Endothelial cell of umbilical vein (primary cell): ENCODE measurements at regions not wholly inside any gene's neighbourhood (a gene's known extent, or its start where the extent isn't known, plus 50 kb on each side); places are given as distances from the start of the nearest gene placed in this dataset.

ENCODE experiments used
- BruUV-seq: library from RNA; stranded (reverse); fragments of 400-500 nt; replicated peaks from 2 replicates; lab custom pipeline; 2021; lab: Mats Ljungman, UMichigan
- CTCF ChIA-PET: fragments of 300-600, 350-600 bp; sonication (Branson Sonifier 250); formaldehyde crosslinking; loops from one replicate; lab custom pipeline; 2021; ENCODE audit warnings: antibody characterized with exemption, inconsistent platforms; lab: Charles Lee
- POLR2A ChIA-PET: fragments of 300-600, 350-600 bp; sonication (Branson Sonifier 250); formaldehyde crosslinking; loops from one replicate; lab custom pipeline; 2021; ENCODE audit warnings: antibody characterized with exemption, inconsistent platforms; lab: Charles Lee
- DNase-seq: peaks from one replicate; pipeline ENCODE4 v3.0.0-alpha.2; 2011; ENCODE audit warnings: low read depth, low spot score
- FAIRE-seq: peaks from 2 replicates; lab custom pipeline; 2011; peaks lifted over from hg19 to GRCh38; lab: Jason Lieb, UNC
- H2AFZ ChIP-seq: 2 replicates; pipeline ENCODE4 v1.6.0; 2012; ENCODE audit warnings: low read depth, low read length, control low read depth, inconsistent platforms
- H3K27ac ChIP-seq: 2 replicates; pipeline ENCODE4 v1.5.1; 2011; ENCODE audit warnings: low read depth, mild to moderate bottlenecking, control low read depth, low read length, moderate library complexity; ENCODE audit not compliant: insufficient read depth
- H3K27me3 ChIP-seq, 2 experiments: 2 replicates each; pipeline versions ENCODE4 v1.6.0 to v1.6.1; 2011; ENCODE audit warnings: low read length in 2 of 2, mixed read lengths in 1 of 2; ENCODE audit not compliant: control insufficient read depth in 2 of 2, insufficient read depth in 2 of 2
- H3K36me3 ChIP-seq, 2 experiments: 2 replicates in 1 of 2; 3 replicates in 1 of 2; pipeline ENCODE4 v1.5.1; 2011; ENCODE audit warnings: low read length in 2 of 2, mild to moderate bottlenecking in 1 of 2, moderate library complexity in 1 of 2; ENCODE audit not compliant: control insufficient read depth in 2 of 2, insufficient read depth in 2 of 2; ENCODE audit errors: extremely low read depth in 1 of 2
- H3K4me1 ChIP-seq: 3 replicates; pipeline ENCODE4 v1.5.1; 2011; ENCODE audit warnings: mild to moderate bottlenecking, low read length; ENCODE audit not compliant: control insufficient read depth, insufficient read depth; ENCODE audit errors: extremely low read depth
- H3K4me2 ChIP-seq: 2 replicates; pipeline ENCODE4 v1.6.1; 2011; ENCODE audit warnings: low read length, control low read depth, mixed read lengths; ENCODE audit not compliant: insufficient read depth
- H3K4me3 ChIP-seq, 3 experiments: fragments of 200-600 bp in 1 of 3; sonication (generic), shearing (Covaris generic) in 1 of 3; replicated peaks in 1 of 3; 2 replicates each; pipeline ENCODE4 v1.5.1; 2011 to 2016; ENCODE audit warnings: control low read depth in 3 of 3, low read length in 3 of 3, mild to moderate bottlenecking in 2 of 3, inconsistent platforms in 1 of 3, low read depth in 1 of 3, moderate library complexity in 1 of 3; ENCODE audit not compliant: insufficient read depth in 1 of 3
- H3K79me2 ChIP-seq: 2 replicates; pipeline ENCODE4 v1.6.0; 2012; ENCODE audit warnings: low read length, inconsistent platforms; ENCODE audit not compliant: control insufficient read depth, insufficient read depth
- H3K9ac ChIP-seq: replicated peaks from 2 replicates; pipeline ENCODE3; 2011; ENCODE audit warnings: low read length, control low read depth; ENCODE audit not compliant: insufficient read depth; ENCODE audit errors: extremely low read depth
- H3K9me1 ChIP-seq: replicated peaks from 3 replicates; pipeline ENCODE4 v1.6.0; 2011; ENCODE audit warnings: mild to moderate bottlenecking, low read length; ENCODE audit not compliant: control insufficient read depth, insufficient read depth; ENCODE audit errors: extremely low read depth
- H3K9me3 ChIP-seq: replicated peaks from 2 replicates; pipeline ENCODE4 v1.5.1; 2012; ENCODE audit warnings: low read length, inconsistent platforms; ENCODE audit not compliant: control insufficient read depth, insufficient read depth
- H4K20me1 ChIP-seq: replicated peaks from 2 replicates; pipeline ENCODE3; 2011; ENCODE audit warnings: mild to moderate bottlenecking, low read length; ENCODE audit not compliant: control insufficient read depth, insufficient read depth; ENCODE audit errors: extremely low read depth
- EZH2 ChIP-seq: IDR thresholded peaks from 2 replicates; pipeline ENCODE4 v1.6.1; 2012; ENCODE audit warnings: borderline replicate concordance, low read depth, mild to moderate bottlenecking, moderate library complexity, low read length, inconsistent platforms; ENCODE audit not compliant: severe bottlenecking
- FOS ChIP-seq: IDR thresholded peaks from 2 replicates; pipeline ENCODE4 v1.6.1; 2011; ENCODE audit warnings: mild to moderate bottlenecking, low read length, moderate library complexity, borderline replicate concordance; ENCODE audit not compliant: insufficient read depth
- GATA2 ChIP-seq: IDR thresholded peaks from 2 replicates; pipeline ENCODE4 v1.7.0; 2011; ENCODE audit warnings: low read depth, mild to moderate bottlenecking, moderate library complexity, mixed read lengths, low read length; ENCODE audit not compliant: insufficient read length, insufficient read depth
- JUN ChIP-seq: IDR thresholded peaks from 2 replicates; pipeline ENCODE4 v1.6.1; 2011; ENCODE audit warnings: borderline replicate concordance, low read depth; ENCODE audit not compliant: insufficient read length, insufficient read depth
- MYC ChIP-seq: IDR thresholded peaks from one replicate; pipeline ENCODE4 v1.6.1; 2011; ENCODE audit warnings: mild to moderate bottlenecking, low read depth, low read length
- POLR2A ChIP-seq: IDR thresholded peaks from 2 replicates; pipeline ENCODE4 v1.6.1; 2012; ENCODE audit warnings: low read depth, mild to moderate bottlenecking, control low read depth, low read length
- POLR2AphosphoS5 ChIP-seq: IDR thresholded peaks from 2 replicates; pipeline ENCODE4 v1.6.1; 2012; ENCODE audit warnings: low read depth, mild to moderate bottlenecking, control low read depth, low read length, moderate library complexity; ENCODE audit not compliant: insufficient read depth
- dilution Hi-C: fragments of 300-500 bp; cut with MboI; formaldehyde crosslinking; loops from one replicate; pipeline ENCODE4 v1.15.0; 2019; ENCODE audit warnings: low sequenced_read_pairs; ENCODE audit not compliant: extremely low pct_ligation_motif_present
- intact Hi-C: fragments of 100-400 bp; cut with micrococcal nuclease; formaldehyde crosslinking; loops from one replicate; pipeline ENCODE4 v1.10.0; 2022
- TF ChIP-seq, protein P1 (sequence below): IDR thresholded peaks from 2 replicates; pipeline ENCODE4 v1.6.1; 2011; ENCODE audit not compliant: insufficient read depth, insufficient read length
- TF ChIP-seq, protein P2 (sequence below), 2 donors: IDR thresholded peaks; 1 replicate in 1 of 2; 2 replicates in 1 of 2; pipeline ENCODE4 v1.5.1; 2011; ENCODE audit warnings: low read length in 2 of 2, mild to moderate bottlenecking in 2 of 2, moderate library complexity in 2 of 2, control low read depth in 1 of 2, inconsistent platforms in 1 of 2, low read depth in 1 of 2; ENCODE audit not compliant: insufficient read depth in 1 of 2; ENCODE audit errors: extremely low read depth in 1 of 2

DNA sequence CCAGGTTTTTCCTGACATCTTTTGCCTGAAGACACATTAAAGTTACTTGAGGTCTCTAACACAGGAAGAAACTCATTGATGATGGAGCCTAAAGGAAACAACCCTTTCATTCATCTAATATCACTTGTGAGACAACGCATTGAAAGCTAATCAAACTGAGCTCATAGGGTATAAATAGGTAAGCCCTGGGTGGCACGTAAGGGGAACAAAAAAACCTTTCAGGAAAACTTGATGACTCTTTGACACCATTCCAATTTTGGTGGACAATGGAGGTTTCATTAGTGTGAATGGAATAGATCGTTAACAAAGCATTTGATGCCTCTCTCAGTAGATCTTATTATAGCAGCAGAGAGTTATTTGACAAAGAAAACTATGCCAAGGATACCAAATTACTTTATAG is 80.7 kb upstream of the DUSP10 start:
- CTCF ChIA-PET, result no interaction called here

More for the DNA sequence above, 80.7 kb upstream of the DUSP10 start:
- TF ChIP-seq MYC (no peak), EZH2 (no peak), FOS (no peak), POLR2AphosphoS5 (no peak), JUN (no peak), GATA2 (no peak), POLR2A (no peak)
- TF ChIP-seq, protein P1, sequence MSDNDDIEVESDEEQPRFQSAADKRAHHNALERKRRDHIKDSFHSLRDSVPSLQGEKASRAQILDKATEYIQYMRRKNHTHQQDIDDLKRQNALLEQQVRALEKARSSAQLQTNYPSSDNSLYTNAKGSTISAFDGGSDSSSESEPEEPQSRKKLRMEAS, result no peak
- TF ChIP-seq, protein P2, sequence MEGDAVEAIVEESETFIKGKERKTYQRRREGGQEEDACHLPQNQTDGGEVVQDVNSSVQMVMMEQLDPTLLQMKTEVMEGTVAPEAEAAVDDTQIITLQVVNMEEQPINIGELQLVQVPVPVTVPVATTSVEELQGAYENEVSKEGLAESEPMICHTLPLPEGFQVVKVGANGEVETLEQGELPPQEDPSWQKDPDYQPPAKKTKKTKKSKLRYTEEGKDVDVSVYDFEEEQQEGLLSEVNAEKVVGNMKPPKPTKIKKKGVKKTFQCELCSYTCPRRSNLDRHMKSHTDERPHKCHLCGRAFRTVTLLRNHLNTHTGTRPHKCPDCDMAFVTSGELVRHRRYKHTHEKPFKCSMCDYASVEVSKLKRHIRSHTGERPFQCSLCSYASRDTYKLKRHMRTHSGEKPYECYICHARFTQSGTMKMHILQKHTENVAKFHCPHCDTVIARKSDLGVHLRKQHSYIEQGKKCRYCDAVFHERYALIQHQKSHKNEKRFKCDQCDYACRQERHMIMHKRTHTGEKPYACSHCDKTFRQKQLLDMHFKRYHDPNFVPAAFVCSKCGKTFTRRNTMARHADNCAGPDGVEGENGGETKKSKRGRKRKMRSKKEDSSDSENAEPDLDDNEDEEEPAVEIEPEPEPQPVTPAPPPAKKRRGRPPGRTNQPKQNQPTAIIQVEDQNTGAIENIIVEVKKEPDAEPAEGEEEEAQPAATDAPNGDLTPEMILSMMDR (IDR thresholded peaks at IDR 0.05; ENCODE audit: extremely low read depth in 1 of 2, insufficient read depth in 1 of 2, low read depth in 1 of 2, low read length in 2 of 2), result no peak
- H3K36me3 ChIP-seq, result no peaks in the 10 kb centered on the region
- intact Hi-C loops, result no loop called here
- no TSS peak for BruUV-seq
- no peaks in the 10 kb centered on the region for H3K79me2 ChIP-seq
- no peak overlapping the region for H3K4me3 ChIP-seq
- H3K27ac ChIP-seq, result no peak overlapping the region
- no peak overlapping the region for H3K9ac ChIP-seq
- H2AFZ ChIP-seq, result no peak overlapping the region
- H3K4me1 ChIP-seq, result peaks cover 23% of the 10 kb centered on the region
- no peaks in the 10 kb centered on the region for H3K9me1 ChIP-seq
- no peaks in the 10 kb centered on the region for H4K20me1 ChIP-seq
- POLR2A ChIA-PET, result no interaction called here
- dilution Hi-C loops, result no loop called here
- no peaks in the 10 kb centered on the region for H3K27me3 ChIP-seq
- no peak for DNase-seq
- no peaks in the 10 kb centered on the region for H3K9me3 ChIP-seq
- no peak overlapping the region for H3K4me2 ChIP-seq
- FAIRE-seq, result no peak
